K562 (cell line): ENCODE measurements at regions not wholly inside any gene's neighbourhood (a gene's known extent, or its start where the extent isn't known, plus 50 kb on each side); places are given as distances from the start of the nearest gene placed in this dataset.

Experiments used
- ATAC-seq: fragments of 200-7000 bp; cut with Tn5 transposase; 3 replicates; pipeline ENCODE4 v1.9.1; 2020; ENCODE audit warnings: moderate library complexity
- BruUV-seq: library from RNA; stranded (reverse); fragments of 400-500 nt; replicated peaks from 2 replicates; lab custom pipeline; 2021; lab: Mats Ljungman, UMichigan
- CTCF ChIA-PET: fragments of 300-600 bp; formaldehyde crosslinking; extraction: SDS; loops from one replicate; lab custom pipeline; 2021; ENCODE audit warnings: low intra/inter-chr PET ratio; lab: Yijun Ruan, JAX
- POLR2A ChIA-PET: fragments of 300-600, 350-650 bp; sonication (Branson Sonifier 250); formaldehyde crosslinking; extraction: SDS; loops from one replicate; lab custom pipeline; 2021; ENCODE audit warnings: antibody characterized with exemption, inconsistent platforms; lab: Yijun Ruan, JAX
- DNase-seq, 4 experiments: peaks; one replicate each; pipeline versions ENCODE4 v3.0.0 to v3.0.0-alpha.2; 2011 to 2018; ENCODE audit warnings: low spot score in 3 of 4, mixed read lengths in 3 of 4; ENCODE audit errors: extremely low read depth in 1 of 4
- FAIRE-seq: peaks from 2 replicates; lab custom pipeline; 2011; peaks lifted over from hg19 to GRCh38; lab: Jason Lieb, UNC
- H2AFZ ChIP-seq: 2 replicates; pipeline ENCODE4 v1.6.0; 2011; ENCODE audit warnings: low read depth, low read length, control low read depth, inconsistent platforms
- H3K27ac ChIP-seq: fragments of 200-600 bp; 3 replicates; pipeline ENCODE4 v1.8.0; 2011; ENCODE audit warnings: low read depth, mild to moderate bottlenecking, control low read depth, inconsistent platforms, low read length, moderate library complexity, mixed read lengths; ENCODE audit errors: extremely low read depth
- H3K27me3 ChIP-seq, 2 experiments: fragments of 300-600 bp in 1 of 2; 2 replicates in 1 of 2; 3 replicates in 1 of 2; pipeline versions ENCODE4 v1.6.0 to v1.8.0; 2011; ENCODE audit warnings: inconsistent platforms in 2 of 2, low read length in 2 of 2, mild to moderate bottlenecking in 1 of 2, mixed read lengths in 1 of 2, moderate library complexity in 1 of 2; ENCODE audit not compliant: control insufficient read depth in 2 of 2, insufficient read depth in 2 of 2
- H3K36me3 ChIP-seq: fragments of 300-600 bp; 3 replicates; pipeline ENCODE4 v1.8.0; 2011; ENCODE audit warnings: mild to moderate bottlenecking, low read length, inconsistent platforms; ENCODE audit not compliant: control insufficient read depth, insufficient read depth
- H3K4me1 ChIP-seq, 2 experiments: fragments of 200-600 bp in 1 of 2; replicated peaks in 1 of 2; 2 replicates in 1 of 2; 3 replicates in 1 of 2; pipeline versions ENCODE4 v1.5.1 to v1.8.0; 2011; ENCODE audit warnings: inconsistent platforms in 2 of 2, low read length in 2 of 2, mild to moderate bottlenecking in 1 of 2, mixed read lengths in 1 of 2, moderate library complexity in 1 of 2; ENCODE audit not compliant: control insufficient read depth in 2 of 2, insufficient read depth in 2 of 2
- H3K4me2 ChIP-seq: 2 replicates; pipeline ENCODE4 v1.6.1; 2011; ENCODE audit warnings: low read length, control low read depth, inconsistent platforms, mixed read lengths; ENCODE audit not compliant: insufficient read depth
- H3K4me3 ChIP-seq: fragments of 200-600 bp; sonication (generic), shearing (Covaris generic); 2 replicates; pipeline ENCODE4 v1.5.1; 2016; ENCODE audit warnings: control low read depth, inconsistent platforms
- H3K79me2 ChIP-seq: fragments of 200-600 bp; 3 replicates; pipeline ENCODE4 v1.8.0; 2011; ENCODE audit warnings: low read length, inconsistent platforms; ENCODE audit not compliant: control insufficient read depth, insufficient read depth
- H3K9ac ChIP-seq, 2 experiments: 2 replicates each; pipeline versions ENCODE4 v1.6.0 to v1.6.1; 2011; ENCODE audit warnings: low read depth in 2 of 2, low read length in 2 of 2, control low read depth in 1 of 2, inconsistent platforms in 1 of 2, mild to moderate bottlenecking in 1 of 2, mixed read lengths in 1 of 2; ENCODE audit not compliant: insufficient read depth in 1 of 2
- H3K9me1 ChIP-seq: one replicate; pipeline ENCODE4 v1.6.0; 2011; ENCODE audit warnings: inconsistent platforms, mild to moderate bottlenecking, low read length, moderate library complexity; ENCODE audit not compliant: control insufficient read depth, insufficient read depth
- H3K9me3 ChIP-seq: replicated peaks from 2 replicates; pipeline ENCODE4 v1.5.1; 2011; ENCODE audit warnings: low read depth, low read length, inconsistent platforms; ENCODE audit not compliant: control insufficient read depth, insufficient read depth
- H4K20me1 ChIP-seq: replicated peaks from 2 replicates; pipeline ENCODE4 v1.6.1; 2011; ENCODE audit warnings: low read length, inconsistent platforms, mixed read lengths; ENCODE audit not compliant: control insufficient read depth, insufficient read depth
- BRCA1 ChIP-seq, 2 experiments: fragments of 450-650 bp in 1 of 2; sonication (generic) in 1 of 2; formaldehyde crosslinking in 1 of 2; IDR thresholded peaks; 2 replicates each; pipeline versions ENCODE4 v1.5.0 to v1.6.1; 2017 to 2020; ENCODE audit warnings: mild to moderate bottlenecking in 1 of 2, missing genetic modification reagents in 1 of 2
- FOXK2 ChIP-seq, 2 experiments: fragments of 450-650 bp; IDR thresholded peaks in 1 of 2; conservative IDR thresholded peaks in 1 of 2; 2 replicates each; pipeline ENCODE4 v1.6.1; 2016; ENCODE audit warnings: low read depth in 2 of 2, mild to moderate bottlenecking in 1 of 2
- POLR2H ChIP-seq: IDR thresholded peaks from 2 replicates; pipeline ENCODE4 v1.6.1; 2016; ENCODE audit warnings: missing genetic modification characterization, low read depth, mild to moderate bottlenecking, control low read depth, missing compliant biosample characterization, moderate library complexity
- RNF2 ChIP-seq: sonication (generic); IDR thresholded peaks from 2 replicates; pipeline ENCODE4 v1.6.1; 2016
- ZNF124 ChIP-seq: sonication (generic); formaldehyde crosslinking; IDR thresholded peaks from 2 replicates; pipeline ENCODE4 v1.8.1; 2022; ENCODE audit warnings: missing genetic modification reagents
- WGBS: fragments of 100-300 bp; shearing (Covaris generic); methylation state at CpG from one replicate; pipeline ENCODE4 v1.1.6; 2016; ENCODE audit warnings: low coverage, mixed read lengths; ENCODE audit not compliant: insufficient coverage; ENCODE audit errors: missing lambda C conversion rate; 5-methylcytosine and 5-hydroxymethylcytosine counted together
- in situ Hi-C: fragments of 300-500 bp; cut with MboI; formaldehyde crosslinking; loops from 4 replicates; pipeline ENCODE4 v1.15.0; 2018; ENCODE audit warnings: inconsistent platforms, mixed read lengths
- intact Hi-C: fragments of 100-400 bp; cut with micrococcal nuclease; formaldehyde crosslinking; loops from 2 replicates; pipeline ENCODE4 v1.14.2; 2022
- TF ChIP-seq, protein P1 (sequence below): fragments of 450-650 bp; conservative IDR thresholded peaks from 2 replicates; pipeline ENCODE4 v1.6.1; 2016; ENCODE audit warnings: missing genetic modification characterization, low read depth, mild to moderate bottlenecking, missing compliant biosample characterization, moderate library complexity

DNA sequence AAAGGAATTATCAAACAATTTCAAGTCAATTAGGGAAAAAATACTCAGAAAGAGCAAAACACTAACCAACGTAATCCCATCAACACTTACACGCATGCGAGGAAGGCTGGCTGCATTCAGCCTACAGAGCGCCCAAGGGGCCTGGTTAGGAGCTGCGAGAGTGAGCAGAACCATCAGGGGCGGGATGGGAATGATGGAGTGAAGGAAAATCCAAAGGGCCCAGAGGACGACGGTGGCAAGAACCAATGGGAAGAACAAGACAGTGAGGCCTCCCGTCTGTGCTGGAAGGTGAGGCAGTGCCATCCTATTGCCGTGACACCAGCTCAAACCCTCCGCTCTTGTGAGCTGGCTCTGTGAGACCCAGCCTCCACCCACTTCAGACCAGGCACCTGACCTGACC, 253.0 kb downstream of the IRS2 start:
- Histone ChIP-seq H3K27ac (no peak overlapping the region), H4K20me1 (no peaks in the 10 kb centered on the region), H3K4me2 (no peak overlapping the region), H3K79me2 (no peaks in the 10 kb centered on the region), H3K36me3 (no peaks in the 10 kb centered on the region), H3K4me1 (no peaks in the 10 kb centered on the region), H3K9me3 (no peaks in the 10 kb centered on the region), H3K9ac (no peak overlapping the region), H2AFZ (no peak overlapping the region), H3K27me3 (no peaks in the 10 kb centered on the region; a peak in 1 of 5 replicates), H3K9me1 (no peaks in the 10 kb centered on the region), H3K4me3 (no peak overlapping the region)
- BruUV-seq, result no TSS peak
- in situ Hi-C loops, result no loop called here
- no peak for ATAC-seq
- no peak for DNase-seq
- ChIA-PET CTCF (no interaction called here), POLR2A (no interaction called here)
- under 1% methylated on average over 11 of the region's 11 CpGs for WGBS
- no peak for FAIRE-seq
- intact Hi-C loops, result no loop called here
- no peak for TF ChIP-seq ZNF124 (CRISPR knock-in tag)

GRCh38 chr13:109529964-109530363, 256.4 kb downstream of the IRS2 start:
- Histone ChIP-seq H3K4me1 (no peaks in the 10 kb centered on the region), H4K20me1 (no peaks in the 10 kb centered on the region), H3K9ac (no peak overlapping the region), H2AFZ (no peak overlapping the region), H3K9me1 (no peaks in the 10 kb centered on the region), H3K9me3 (no peaks in the 10 kb centered on the region), H3K36me3 (no peaks in the 10 kb centered on the region), H3K4me3 (no peak overlapping the region), H3K27me3 (no peaks in the 10 kb centered on the region; a peak in 1 of 5 replicates), H3K4me2 (no peak overlapping the region), H3K27ac (no peak overlapping the region), H3K79me2 (no peaks in the 10 kb centered on the region)
- TF ChIP-seq POLR2H (tag), result no peak
- no peak for TF ChIP-seq BRCA1 (IDR thresholded peaks at IDR 0.05)
- no peak for TF ChIP-seq BRCA1 (CRISPR knock-in tag; IDR thresholded peaks at IDR 0.05)
- no peak for TF ChIP-seq FOXK2 (conservative IDR thresholded peaks at IDR 0.05 in 1 of 2, IDR thresholded peaks at IDR 0.05 in 1 of 2; ENCODE audit: low read depth in 2 of 2)
- no peak for TF ChIP-seq RNF2
- TF ChIP-seq, protein P1, sequence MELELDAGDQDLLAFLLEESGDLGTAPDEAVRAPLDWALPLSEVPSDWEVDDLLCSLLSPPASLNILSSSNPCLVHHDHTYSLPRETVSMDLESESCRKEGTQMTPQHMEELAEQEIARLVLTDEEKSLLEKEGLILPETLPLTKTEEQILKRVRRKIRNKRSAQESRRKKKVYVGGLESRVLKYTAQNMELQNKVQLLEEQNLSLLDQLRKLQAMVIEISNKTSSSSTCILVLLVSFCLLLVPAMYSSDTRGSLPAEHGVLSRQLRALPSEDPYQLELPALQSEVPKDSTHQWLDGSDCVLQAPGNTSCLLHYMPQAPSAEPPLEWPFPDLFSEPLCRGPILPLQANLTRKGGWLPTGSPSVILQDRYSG (tag), result no peak
- FAIRE-seq (no peak), ATAC-seq (no peak), DNase-seq (no peak)
- CTCF ChIA-PET, result no interaction called here
- intact Hi-C loops, result no loop called here
- POLR2A ChIA-PET, result interaction anchor here (0.8 kb wide), 1 partner anchor 75 kb away, joined by 3 read pairs; no protein-coding TSS in a partner anchor
- no TSS peak for BruUV-seq
- in situ Hi-C loops, result no loop called here
- WGBS, result 6% methylated on average over 2 of the region's 5 CpGs
